GM12872 (cell line): ENCODE measurements at regions not wholly inside any gene's neighbourhood (a gene's known extent, or its start where the extent isn't known, plus 50 kb on each side); places are given as distances from the start of the nearest gene placed in this dataset.

Experiments
- TF ChIP-seq, protein P1 (sequence below): IDR thresholded peaks from 3 replicates; pipeline ENCODE4 v1.5.1; 2011; ENCODE audit warnings: low read depth, mild to moderate bottlenecking, low read length, moderate library complexity; ENCODE audit not compliant: insufficient read depth

- TF ChIP-seq, protein P1, sequence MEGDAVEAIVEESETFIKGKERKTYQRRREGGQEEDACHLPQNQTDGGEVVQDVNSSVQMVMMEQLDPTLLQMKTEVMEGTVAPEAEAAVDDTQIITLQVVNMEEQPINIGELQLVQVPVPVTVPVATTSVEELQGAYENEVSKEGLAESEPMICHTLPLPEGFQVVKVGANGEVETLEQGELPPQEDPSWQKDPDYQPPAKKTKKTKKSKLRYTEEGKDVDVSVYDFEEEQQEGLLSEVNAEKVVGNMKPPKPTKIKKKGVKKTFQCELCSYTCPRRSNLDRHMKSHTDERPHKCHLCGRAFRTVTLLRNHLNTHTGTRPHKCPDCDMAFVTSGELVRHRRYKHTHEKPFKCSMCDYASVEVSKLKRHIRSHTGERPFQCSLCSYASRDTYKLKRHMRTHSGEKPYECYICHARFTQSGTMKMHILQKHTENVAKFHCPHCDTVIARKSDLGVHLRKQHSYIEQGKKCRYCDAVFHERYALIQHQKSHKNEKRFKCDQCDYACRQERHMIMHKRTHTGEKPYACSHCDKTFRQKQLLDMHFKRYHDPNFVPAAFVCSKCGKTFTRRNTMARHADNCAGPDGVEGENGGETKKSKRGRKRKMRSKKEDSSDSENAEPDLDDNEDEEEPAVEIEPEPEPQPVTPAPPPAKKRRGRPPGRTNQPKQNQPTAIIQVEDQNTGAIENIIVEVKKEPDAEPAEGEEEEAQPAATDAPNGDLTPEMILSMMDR, result no peak
These were observed 360.5 kb upstream of the RGPD4 start for GRCh38 chr2:107466241-107466640.

DNA sequence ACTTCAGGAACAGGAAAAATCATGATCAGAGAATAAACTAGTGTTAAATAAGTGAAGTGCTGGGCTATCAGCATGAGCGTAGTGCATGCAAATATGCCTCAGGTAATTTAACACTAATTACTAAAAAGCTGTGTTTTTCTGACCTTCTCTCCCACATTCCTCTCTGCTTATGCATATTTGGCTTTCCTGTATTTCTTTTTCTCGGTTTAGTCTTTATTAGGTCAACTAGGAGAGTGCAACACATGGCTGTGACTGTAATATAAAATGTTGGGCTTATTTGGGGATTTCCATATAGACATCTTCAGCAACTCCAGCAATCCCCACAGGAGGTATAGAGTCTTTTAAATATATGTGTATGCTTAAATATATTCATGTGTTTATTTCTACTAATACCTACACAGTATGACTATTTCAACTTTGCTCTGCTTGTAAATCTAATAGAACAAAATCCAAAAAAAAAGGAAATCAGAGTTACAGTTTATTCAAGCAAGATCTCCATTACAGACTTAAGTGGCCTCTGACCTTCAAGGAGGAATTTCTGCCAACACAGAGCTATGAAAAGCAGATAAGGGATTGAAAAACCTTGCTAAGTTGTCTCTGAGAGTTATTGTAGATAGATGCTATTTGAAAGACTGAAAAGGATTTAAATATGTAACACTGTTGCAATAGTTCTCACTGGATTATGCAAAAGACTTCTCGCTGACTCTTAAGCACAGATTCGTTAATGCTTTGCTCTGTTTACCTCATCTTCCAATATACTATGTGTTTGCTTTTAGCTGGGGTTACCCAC, 359.5 kb upstream of the RGPD4 start:
- TF ChIP-seq, protein P1, result no peak

GRCh38 chr2:107469437-107469995, 357.2 kb upstream of the RGPD4 start:
- TF ChIP-seq, protein P1, result no peak

GRCh38 chr2:107473150-107473549, 353.5 kb upstream of the RGPD4 start:
- TF ChIP-seq, protein P1, result no peak

GRCh38 chr2:107475859-107476258, 350.8 kb upstream of the RGPD4 start:
- TF ChIP-seq, protein P1, result no peak

GRCh38 chr2:107502539-107502938, 324.2 kb upstream of the RGPD4 start:
- TF ChIP-seq, protein P1, result no peak

DNA sequence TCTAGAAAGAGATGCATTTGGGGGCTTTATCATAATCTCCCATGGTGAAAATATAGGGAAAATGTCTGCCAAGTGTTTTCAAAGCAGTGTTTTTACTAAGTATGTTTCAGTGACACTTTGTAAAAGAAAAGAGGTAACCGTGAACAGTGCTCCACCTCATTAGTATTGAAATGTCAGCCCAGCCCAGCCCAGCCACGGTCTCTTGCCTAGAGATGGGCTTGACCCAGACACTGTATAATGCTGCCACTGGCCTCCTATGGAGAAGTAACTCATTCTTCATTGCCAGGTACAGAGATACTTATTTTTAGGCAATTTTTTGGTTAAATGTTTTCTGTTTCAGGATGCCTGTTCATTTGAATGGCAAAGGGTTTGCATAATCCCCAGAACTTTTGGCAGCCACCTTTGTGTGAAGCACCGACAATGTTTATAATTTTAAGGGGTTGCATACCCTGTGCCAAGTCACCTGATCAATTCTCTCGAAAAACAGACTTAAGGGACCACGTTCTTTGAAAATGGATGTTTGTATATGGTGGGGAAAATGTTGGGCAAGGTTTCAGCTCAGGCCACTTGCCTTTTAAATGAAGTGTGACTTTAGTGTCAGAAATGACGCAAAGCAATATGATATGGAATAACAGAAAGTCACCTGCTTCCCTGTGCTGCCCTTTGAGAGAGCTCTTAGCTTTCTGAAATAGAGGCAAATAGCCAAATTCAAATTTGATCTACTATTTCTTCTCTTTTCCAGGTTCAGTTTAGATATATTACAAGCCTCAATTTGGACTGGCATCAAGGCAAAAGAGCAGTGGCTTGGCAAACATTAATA, 314.5 kb upstream of the RGPD4 start:
- TF ChIP-seq, protein P1, result no peak
